Hematopoietic multipotent progenitor cell treated with erythropoietin and hydrocortisone succinate and interleukin-3 and kit ligand, for 8 days (in vitro differentiated cells): ENCODE measurements at regions not wholly inside any gene's neighbourhood (a gene's known extent, or its start where the extent isn't known, plus 50 kb on each side); places are given as distances from the start of the nearest gene placed in this dataset.

Experiments used
- DNase-seq: peaks from one replicate; pipeline ENCODE4 v3.0.0-alpha.2; 2015

GRCh38 chr11:70733327-70734325 is 335.3 kb downstream of the CTTN start:
- no peak for DNase-seq

GRCh38 chr11:70734379-70734778 is 336.1 kb downstream of the CTTN start:
- DNase-seq = no peak

- DNase-seq = no peak
Measured at GRCh38 chr11:70734911-70735310, 336.6 kb downstream of the CTTN start.

- DNase-seq = no peak
Measured at GRCh38 chr11:70735976-70736375, 337.6 kb downstream of the CTTN start.

- DNase-seq = no peak
Measured at GRCh38 chr11:70736461-70736860, 338.1 kb downstream of the CTTN start.

- DNase-seq = no peak
Measured at GRCh38 chr11:70736937-70737640, 338.8 kb downstream of the CTTN start.

GRCh38 chr11:70737816-70738630 is 339.7 kb downstream of the CTTN start:
- DNase-seq = no peak

GRCh38 chr11:70738661-70739060 is 340.3 kb downstream of the CTTN start:
- no peak for DNase-seq

- DNase-seq = no peak
Measured at GRCh38 chr11:70739091-70739490, 340.8 kb downstream of the CTTN start.

- no peak for DNase-seq
Measured at GRCh38 chr11:70739811-70740487, 341.6 kb downstream of the CTTN start.

- no peak for DNase-seq
Measured at GRCh38 chr11:70740488-70740851, 342.1 kb downstream of the CTTN start.

GRCh38 chr11:70741085-70741484 is 342.8 kb downstream of the CTTN start:
- no peak for DNase-seq

GRCh38 chr11:70742553-70743291 is 344.4 kb downstream of the CTTN start:
- DNase-seq = peak; percentile 86

- DNase-seq = no peak
Measured at GRCh38 chr11:70743329-70743728, 345.0 kb downstream of the CTTN start.

- DNase-seq = no peak
Measured at GRCh38 chr11:70743941-70744351, 345.6 kb downstream of the CTTN start.

GRCh38 chr11:70744396-70745185 is 346.3 kb downstream of the CTTN start:
- DNase-seq = no peak

GRCh38 chr11:70745451-70745850 is 347.1 kb downstream of the CTTN start:
- no peak for DNase-seq

GRCh38 chr11:70745941-70746340 is 347.6 kb downstream of the CTTN start:
- no peak for DNase-seq

GRCh38 chr11:70746351-70746750 is 348.0 kb downstream of the CTTN start:
- DNase-seq = no peak

- DNase-seq = no peak
Measured at GRCh38 chr11:70747285-70747684, 349.0 kb downstream of the CTTN start.

- no peak for DNase-seq
Measured at GRCh38 chr11:70747921-70748320, 349.6 kb downstream of the CTTN start.
